Keratinocyte (primary cell): ENCODE measurements at regions not wholly inside any gene's neighbourhood (a gene's known extent, or its start where the extent isn't known, plus 50 kb on each side); places are given as distances from the start of the nearest gene placed in this dataset.

Source experiments
- DNase-seq: peaks from one replicate; pipeline ENCODE4 v3.0.0-alpha.2; 2011; ENCODE audit warnings: low read depth, missing footprints, low spot score
- FAIRE-seq: peaks from 2 replicates; lab custom pipeline; 2011; peaks lifted over from hg19 to GRCh38; lab: Jason Lieb, UNC
- H2AFZ ChIP-seq: 2 replicates; pipeline ENCODE4 v1.6.0; 2012; ENCODE audit warnings: low read length, control low read depth, inconsistent platforms; ENCODE audit not compliant: control insufficient read depth
- H3K27ac ChIP-seq: 2 replicates; pipeline ENCODE4 v1.5.1; 2011; ENCODE audit warnings: low read length; ENCODE audit not compliant: control insufficient read depth, insufficient read depth
- H3K27me3 ChIP-seq: 3 replicates; pipeline ENCODE4 v1.6.0; 2011; ENCODE audit warnings: low read length; ENCODE audit not compliant: control insufficient read depth, insufficient read depth; ENCODE audit errors: extremely low read depth
- H3K36me3 ChIP-seq, 2 experiments: 2 replicates in 1 of 2; 3 replicates in 1 of 2; pipeline ENCODE4 v1.5.1; 2011; ENCODE audit warnings: low read length in 2 of 2, mild to moderate bottlenecking in 1 of 2; ENCODE audit not compliant: control insufficient read depth in 2 of 2, insufficient read depth in 2 of 2; ENCODE audit errors: extremely low read depth in 1 of 2
- H3K4me1 ChIP-seq: 3 replicates; pipeline ENCODE4 v1.5.1; 2011; ENCODE audit warnings: low read length; ENCODE audit not compliant: control insufficient read depth, insufficient read depth; ENCODE audit errors: extremely low read depth
- H3K4me2 ChIP-seq: 3 replicates; pipeline ENCODE4 v1.6.0; 2011; ENCODE audit warnings: low read depth, low read length; ENCODE audit not compliant: control insufficient read depth, insufficient read depth; ENCODE audit errors: extremely low read depth
- H3K4me3 ChIP-seq, 3 experiments: fragments of 200-600 bp in 1 of 3; sonication (generic) in 1 of 3; 2 replicates in 2 of 3; 3 replicates in 1 of 3; pipeline ENCODE4 v1.5.1; 2011 to 2016; ENCODE audit warnings: low read length in 3 of 3, mild to moderate bottlenecking in 3 of 3, control low read depth in 2 of 3, inconsistent platforms in 1 of 3, low read depth in 1 of 3, mixed read lengths in 1 of 3, mixed run types in 1 of 3, moderate library complexity in 1 of 3; ENCODE audit not compliant: control insufficient read depth in 2 of 3, insufficient read depth in 2 of 3; ENCODE audit errors: extremely low read depth in 1 of 3
- H3K79me2 ChIP-seq: 2 replicates; pipeline ENCODE4 v1.6.0; 2012; ENCODE audit warnings: low read length; ENCODE audit not compliant: control insufficient read depth, insufficient read depth
- H3K9ac ChIP-seq: 3 replicates; pipeline ENCODE4 v1.6.0; 2011; ENCODE audit warnings: low read length; ENCODE audit not compliant: control insufficient read depth, insufficient read depth; ENCODE audit errors: extremely low read depth
- H3K9me1 ChIP-seq: 3 replicates; pipeline ENCODE4 v1.6.0; 2011; ENCODE audit warnings: low read length; ENCODE audit not compliant: control insufficient read depth, insufficient read depth; ENCODE audit errors: extremely low read depth
- H3K9me3 ChIP-seq: 2 replicates; pipeline ENCODE4 v1.5.1; 2012; ENCODE audit warnings: low read depth, low read length; ENCODE audit not compliant: control insufficient read depth
- H4K20me1 ChIP-seq: 3 replicates; pipeline ENCODE4 v1.6.0; 2011; ENCODE audit warnings: low read length; ENCODE audit not compliant: control insufficient read depth, insufficient read depth; ENCODE audit errors: extremely low read depth
- CTCF ChIP-seq, 3 experiments: IDR thresholded peaks in 1 of 3; conservative IDR thresholded peaks in 1 of 3; optimal IDR thresholded peaks in 1 of 3; 2 replicates in 2 of 3; 3 replicates in 1 of 3; pipeline versions ENCODE3 to v1.5.1; 2011; ENCODE audit warnings: low read length in 3 of 3, mild to moderate bottlenecking in 3 of 3, moderate library complexity in 2 of 3, control low read depth in 1 of 3, inconsistent platforms in 1 of 3; ENCODE audit not compliant: insufficient read depth in 2 of 3; ENCODE audit errors: extremely low read depth in 1 of 3
- EZH2 ChIP-seq: IDR thresholded peaks from one replicate; pipeline ENCODE4 v1.6.1; 2012; ENCODE audit warnings: inconsistent platforms, mild to moderate bottlenecking, low read length, moderate library complexity
- dilution Hi-C: fragments of 300-500 bp; cut with MboI; formaldehyde crosslinking; loops from one replicate; pipeline ENCODE4 v1.7.0; 2020; ENCODE audit warnings: low sequenced_read_pairs; ENCODE audit not compliant: extremely low pct_ligation_motif_present

DNA sequence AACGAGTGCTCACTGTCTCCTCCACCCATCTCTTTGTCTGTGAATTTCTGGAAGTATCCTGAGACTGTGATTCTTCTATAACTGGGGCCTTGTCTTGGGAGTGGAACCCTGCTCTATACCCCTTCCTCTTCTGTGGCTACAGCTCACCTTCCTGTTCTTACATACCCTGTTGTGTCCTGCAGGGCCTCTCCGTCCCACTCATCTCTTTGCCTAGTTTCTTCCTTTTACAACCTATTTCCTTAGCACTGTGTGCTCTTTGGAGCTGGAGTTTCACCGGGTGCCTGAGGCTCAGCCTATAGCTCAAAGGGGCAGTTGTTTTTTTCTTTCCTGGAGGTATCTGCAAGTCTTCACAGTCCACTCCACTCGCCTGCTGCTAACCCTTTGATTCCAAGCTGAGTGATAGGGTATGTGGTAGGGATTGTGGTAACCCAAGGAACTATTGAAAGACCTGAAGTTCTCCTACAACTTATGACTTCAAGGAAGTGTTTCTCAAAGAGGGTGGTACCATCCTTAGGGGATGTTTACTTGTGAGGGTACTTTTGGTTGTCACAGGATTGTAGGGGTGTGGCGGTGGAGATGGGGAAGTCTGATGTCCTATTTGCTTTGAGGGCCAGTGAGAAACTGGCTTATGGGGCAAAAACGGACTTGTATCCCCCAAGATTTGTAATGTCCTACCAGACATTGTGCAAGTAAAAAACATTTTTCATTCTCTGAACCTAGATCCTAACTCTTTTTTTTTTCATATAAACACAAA, 66.6 kb upstream of the ARL8B start:
- Histone ChIP-seq H3K4me3 (no peak overlapping the region), H3K9me1 (no peaks in the 10 kb centered on the region), H3K4me1 (no peaks in the 10 kb centered on the region), H3K9ac (no peak overlapping the region), H4K20me1 (no peaks in the 10 kb centered on the region), H3K79me2 (no peaks in the 10 kb centered on the region), H3K36me3 (no peaks in the 10 kb centered on the region), H3K27ac (no peak overlapping the region), H3K27me3 (no peaks in the 10 kb centered on the region), H3K9me3 (no peaks in the 10 kb centered on the region), H2AFZ (no peak overlapping the region), H3K4me2 (no peak overlapping the region)
- dilution Hi-C loops = no loop called here
- FAIRE-seq = no peak
- TF ChIP-seq CTCF (optimal IDR thresholded peaks at IDR 0.05 in 1 of 3, IDR thresholded peaks at IDR 0.05 in 1 of 3, conservative IDR thresholded peaks at IDR 0.05 in 1 of 3; ENCODE audit: extremely low read depth in 1 of 3, insufficient read depth in 2 of 3, low read length in 3 of 3) (no peak), EZH2 (no peak)
- DNase-seq = no peak

DNA sequence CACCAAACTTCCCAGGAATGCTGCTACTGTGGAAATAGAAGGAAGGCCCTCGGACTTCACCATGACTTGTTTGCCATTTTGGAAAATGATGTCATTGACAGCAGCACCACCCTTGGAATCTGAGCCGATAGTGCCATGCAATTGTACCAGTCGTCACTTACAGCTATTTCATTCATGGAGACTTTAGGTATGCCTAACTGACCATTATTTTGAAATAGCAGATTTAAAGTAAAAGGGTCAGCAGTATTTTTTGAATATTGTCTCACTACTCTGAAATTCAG, 66.0 kb upstream of the ARL8B start:
- H3K4me3 ChIP-seq = no peak overlapping the region
- no peaks in the 10 kb centered on the region for H3K79me2 ChIP-seq
- H4K20me1 ChIP-seq = no peaks in the 10 kb centered on the region
- H3K9me3 ChIP-seq = no peaks in the 10 kb centered on the region
- no peak overlapping the region for H3K9ac ChIP-seq
- H3K27me3 ChIP-seq = no peaks in the 10 kb centered on the region
- TF ChIP-seq EZH2 (no peak), CTCF (optimal IDR thresholded peaks at IDR 0.05 in 1 of 3, IDR thresholded peaks at IDR 0.05 in 1 of 3, conservative IDR thresholded peaks at IDR 0.05 in 1 of 3; ENCODE audit: extremely low read depth in 1 of 3, insufficient read depth in 2 of 3, low read length in 3 of 3) (no peak)
- H3K36me3 ChIP-seq = no peaks in the 10 kb centered on the region
- dilution Hi-C loops = no loop called here
- H3K4me1 ChIP-seq = no peaks in the 10 kb centered on the region
- DNase-seq (no peak), FAIRE-seq (no peak)
- H3K9me1 ChIP-seq = no peaks in the 10 kb centered on the region
- H2AFZ ChIP-seq = no peak overlapping the region
- no peak overlapping the region for H3K4me2 ChIP-seq
- no peak overlapping the region for H3K27ac ChIP-seq
